GM13976 (cell line): ENCODE measurements at regions not wholly inside any gene's neighbourhood (a gene's known extent, or its start where the extent isn't known, plus 50 kb on each side); places are given as distances from the start of the nearest gene placed in this dataset.
"Not testable (repeated sequence)": the region's sequence is repeated elsewhere in the genome, so short reads cannot be mapped to it uniquely, and the experiment has no call there.

Experiments
- DNase-seq: peaks from one replicate; pipeline ENCODE4 v3.0.0; 2012; ENCODE audit warnings: low spot score
- in situ Hi-C: fragments of 300-500 bp; cut with MboI; formaldehyde crosslinking; loops from one replicate; pipeline ENCODE4 v1.12.0; 2022; ENCODE audit warnings: low sequenced_read_pairs, mixed read lengths, inconsistent platforms; ENCODE audit not compliant: unreplicated experiment
- TF ChIP-seq, protein P1 (sequence below): IDR thresholded peaks from 2 replicates; pipeline ENCODE4 v1.5.1; 2012; ENCODE audit warnings: borderline replicate concordance, mild to moderate bottlenecking; ENCODE audit not compliant: insufficient read depth; ENCODE audit errors: extremely low read depth, missing control alignments, control extremely low read depth

DNA sequence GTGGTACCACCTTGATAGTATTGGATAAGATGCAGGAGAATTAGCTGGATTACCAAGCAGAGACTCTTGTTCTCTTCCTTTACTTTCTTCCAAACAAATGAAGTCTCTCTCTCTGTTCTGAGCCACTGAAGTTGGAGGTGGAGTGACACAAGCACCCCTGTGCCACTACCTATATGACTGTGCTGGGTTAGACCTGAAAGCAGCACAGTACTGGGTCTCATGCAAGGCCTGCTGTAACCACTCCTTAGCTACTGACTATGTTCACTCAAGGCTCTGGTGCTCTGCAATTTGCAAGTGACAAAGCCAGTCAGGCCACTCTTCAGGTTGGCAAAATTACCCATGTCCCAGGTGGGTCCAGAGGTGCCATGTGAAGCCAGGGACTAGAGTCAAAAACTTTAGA, 389.6 kb upstream of the MAOA start:
- in situ Hi-C loops: no loop called here
- TF ChIP-seq, protein P1, sequence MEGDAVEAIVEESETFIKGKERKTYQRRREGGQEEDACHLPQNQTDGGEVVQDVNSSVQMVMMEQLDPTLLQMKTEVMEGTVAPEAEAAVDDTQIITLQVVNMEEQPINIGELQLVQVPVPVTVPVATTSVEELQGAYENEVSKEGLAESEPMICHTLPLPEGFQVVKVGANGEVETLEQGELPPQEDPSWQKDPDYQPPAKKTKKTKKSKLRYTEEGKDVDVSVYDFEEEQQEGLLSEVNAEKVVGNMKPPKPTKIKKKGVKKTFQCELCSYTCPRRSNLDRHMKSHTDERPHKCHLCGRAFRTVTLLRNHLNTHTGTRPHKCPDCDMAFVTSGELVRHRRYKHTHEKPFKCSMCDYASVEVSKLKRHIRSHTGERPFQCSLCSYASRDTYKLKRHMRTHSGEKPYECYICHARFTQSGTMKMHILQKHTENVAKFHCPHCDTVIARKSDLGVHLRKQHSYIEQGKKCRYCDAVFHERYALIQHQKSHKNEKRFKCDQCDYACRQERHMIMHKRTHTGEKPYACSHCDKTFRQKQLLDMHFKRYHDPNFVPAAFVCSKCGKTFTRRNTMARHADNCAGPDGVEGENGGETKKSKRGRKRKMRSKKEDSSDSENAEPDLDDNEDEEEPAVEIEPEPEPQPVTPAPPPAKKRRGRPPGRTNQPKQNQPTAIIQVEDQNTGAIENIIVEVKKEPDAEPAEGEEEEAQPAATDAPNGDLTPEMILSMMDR: no peak
- DNase-seq: no peak

DNA sequence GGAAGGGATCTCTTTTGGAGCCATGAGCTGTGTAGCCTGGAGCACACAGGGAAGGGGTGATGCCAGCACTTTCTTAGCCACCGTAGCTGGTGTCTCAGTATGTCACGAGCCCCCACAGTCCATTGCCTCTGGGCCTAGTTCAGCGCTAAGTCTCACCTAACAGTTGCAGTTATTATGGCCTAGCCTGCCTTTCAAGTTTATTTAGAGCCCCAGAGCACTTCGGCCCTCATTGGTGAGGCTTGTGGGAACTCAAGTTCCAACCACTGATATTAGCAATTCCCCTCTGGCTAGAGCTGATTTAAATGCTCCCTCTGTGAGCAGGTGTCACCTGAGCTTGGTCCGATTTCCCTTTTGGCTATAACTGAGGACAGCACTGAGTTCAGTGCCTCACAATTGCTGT, 388.4 kb upstream of the MAOA start:
- TF ChIP-seq, protein P1: no peak
- no peak for DNase-seq
- in situ Hi-C loops: no loop called here

DNA sequence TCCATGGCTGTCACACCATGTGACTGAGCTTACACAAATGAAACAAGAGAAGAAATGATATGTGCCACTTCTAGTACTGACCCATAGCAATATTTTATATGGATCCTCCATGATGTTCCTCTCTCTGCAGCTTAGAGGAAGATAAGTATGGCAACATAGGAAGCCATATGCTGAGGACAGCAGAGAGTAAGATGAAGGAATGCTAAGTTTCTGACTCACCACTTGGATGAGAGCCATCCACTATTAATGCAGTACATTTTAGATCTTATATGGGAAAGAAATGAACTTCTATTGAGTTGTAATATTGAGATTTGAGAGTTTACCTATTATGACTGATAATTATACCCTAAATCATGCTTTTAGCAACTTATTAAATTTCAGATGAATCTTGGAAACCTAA, 386.9 kb upstream of the MAOA start:
- in situ Hi-C loops: no loop called here
- TF ChIP-seq, protein P1: no peak
- DNase-seq: no peak

DNA sequence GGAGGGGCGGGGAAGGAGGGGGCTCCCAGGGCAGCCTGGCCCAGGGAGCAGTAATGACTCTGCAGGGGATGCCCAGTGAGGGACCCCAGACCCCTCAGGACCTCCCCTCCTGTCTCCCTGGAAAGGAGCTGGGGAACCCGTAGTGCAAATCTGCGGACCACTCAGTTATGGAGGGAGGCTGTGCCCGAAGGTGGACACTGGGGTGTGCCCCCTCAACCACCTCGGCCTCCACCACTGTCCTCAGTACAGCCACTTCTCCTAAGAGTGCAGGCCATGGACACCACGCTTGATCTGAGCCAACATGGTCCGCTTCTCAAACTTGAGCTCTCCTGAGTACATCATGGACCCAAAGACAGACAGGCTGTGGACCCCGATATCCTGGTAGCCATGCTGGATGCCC, 378.2 kb upstream of the MAOA start:
- TF ChIP-seq, protein P1: no peak
- in situ Hi-C loops: no loop called here
- no peak for DNase-seq

DNA sequence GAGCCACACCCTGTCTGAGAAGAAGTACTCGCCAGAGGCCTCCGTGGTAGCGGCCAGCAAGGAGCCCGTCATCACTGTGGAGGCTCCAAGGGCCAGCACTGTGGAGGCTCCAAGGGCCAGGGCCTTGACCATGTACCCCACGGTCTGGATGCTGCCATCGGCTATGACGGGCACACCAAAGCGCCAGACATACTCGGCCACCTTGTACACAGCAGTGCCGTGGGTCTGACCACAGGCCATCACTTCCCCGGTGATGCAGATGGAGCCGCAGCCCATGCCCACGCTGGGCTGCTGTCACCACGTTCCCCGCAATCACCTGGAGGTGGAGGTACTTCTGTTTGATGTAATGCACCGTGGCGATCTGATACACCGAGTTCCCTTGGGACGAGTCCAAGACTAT, 377.7 kb upstream of the MAOA start:
- DNase-seq: no peak
- TF ChIP-seq, protein P1: no peak
- in situ Hi-C loops: no loop called here

DNA sequence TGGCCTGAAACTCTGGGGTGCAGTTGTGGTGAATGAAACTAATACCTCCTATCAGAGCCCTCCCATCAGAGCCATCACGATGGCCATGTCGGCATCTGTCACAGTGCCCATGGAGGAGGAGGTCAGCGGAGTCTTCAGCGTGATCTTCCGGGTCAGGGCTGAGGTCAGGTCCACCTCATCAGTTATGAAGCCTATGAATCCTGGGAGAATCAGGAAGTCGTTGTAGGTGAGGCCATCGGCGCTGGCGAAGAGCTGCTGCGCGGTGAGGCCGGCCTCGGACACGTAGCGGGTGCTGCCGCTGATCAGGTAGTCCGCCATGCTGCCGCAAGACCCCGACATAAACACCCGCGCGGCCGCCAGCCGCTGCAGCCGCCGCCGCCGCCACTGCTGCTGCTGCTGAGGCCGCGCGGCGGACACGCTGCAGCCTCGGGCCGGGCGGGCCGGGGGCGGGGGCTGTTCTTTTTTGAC, 376.7 kb upstream of the MAOA start:
- in situ Hi-C loops: no loop called here
- no peak for DNase-seq
- TF ChIP-seq, protein P1: no peak

DNA sequence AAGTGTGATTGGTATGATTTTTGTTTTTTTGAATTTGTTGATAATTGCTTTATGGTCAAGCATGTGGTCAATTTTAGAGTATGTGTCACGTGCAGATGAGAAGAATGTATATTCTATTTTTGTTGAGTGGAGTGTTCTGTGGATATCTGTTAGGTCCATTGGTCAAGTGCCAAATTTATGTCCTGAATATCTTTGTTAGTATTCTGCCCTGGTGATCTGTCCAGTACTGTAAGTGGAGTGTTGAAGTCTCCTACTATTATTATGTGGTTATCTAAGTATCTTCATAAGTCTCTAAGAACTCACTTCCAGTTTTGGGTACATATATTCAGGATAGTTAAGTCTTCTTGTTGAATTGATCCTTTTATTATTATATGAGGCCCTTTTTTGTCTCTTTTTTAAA, 372.9 kb upstream of the MAOA start:
- TF ChIP-seq, protein P1: no peak
- in situ Hi-C loops: no loop called here
- no peak for DNase-seq

DNA sequence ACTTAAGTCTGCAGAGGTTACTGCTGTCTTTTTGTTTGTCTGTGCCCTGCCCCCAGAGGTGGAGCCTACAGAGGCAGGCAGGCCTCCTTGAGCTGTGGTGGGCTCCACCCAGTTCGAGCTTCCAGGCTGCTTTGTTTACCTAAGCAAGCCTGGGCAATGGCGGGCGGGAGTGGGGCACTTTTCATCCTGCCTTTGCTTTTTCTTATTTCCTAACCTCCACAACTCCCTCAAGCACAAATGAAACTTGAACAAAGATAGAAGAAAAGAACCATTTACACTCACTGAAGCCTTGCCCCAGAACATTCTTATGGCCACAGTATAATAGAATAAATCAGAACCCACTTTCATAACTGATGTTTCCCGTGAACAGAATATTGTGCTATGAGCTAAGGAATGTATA, 344.5 kb upstream of the MAOA start:
- DNase-seq, in situ Hi-C loops: not testable (repeated sequence)
